Naive thymus-derived CD4-positive, alpha-beta T cell (primary cell): ENCODE measurements at regions not wholly inside any gene's neighbourhood (a gene's known extent, or its start where the extent isn't known, plus 50 kb on each side); places are given as distances from the start of the nearest gene placed in this dataset.

ENCODE experiments used
- ATAC-seq: fragments of 150-1000 bp; cut with Tn5 transposase; 2 replicates; pipeline ENCODE4 v1.10.0; 2021; ENCODE audit warnings: mild to moderate bottlenecking, moderate library complexity
- CTCF ChIA-PET: fragments of 350-600 bp; sonication (Branson Sonifier 250); formaldehyde crosslinking; loops from one replicate; lab custom pipeline; 2021; ENCODE audit warnings: antibody characterized with exemption; lab: Charles Lee
- POLR2A ChIA-PET: fragments of 350-600 bp; sonication (Branson Sonifier 250); formaldehyde crosslinking; loops from one replicate; lab custom pipeline; 2021; ENCODE audit warnings: antibody characterized with exemption, inconsistent platforms; lab: Charles Lee
- DNase-seq, 9 donors: peaks; one replicate each; pipeline versions ENCODE4 v3.0.0 to v3.0.0-alpha.2; 2020 to 2022; ENCODE audit warnings: mixed read lengths in 1 of 9
- H3K27ac ChIP-seq: one replicate; pipeline ENCODE4 v1.7.0; 2013; ENCODE audit warnings: mild to moderate bottlenecking, low read depth, low read length, moderate library complexity
- H3K27me3 ChIP-seq, 2 donors: one replicate each; pipeline ENCODE4 v1.7.0; 2013; ENCODE audit warnings: low read length in 2 of 2, mild to moderate bottlenecking in 2 of 2, moderate library complexity in 2 of 2; ENCODE audit not compliant: control insufficient read depth in 2 of 2, insufficient read depth in 2 of 2
- H3K36me3 ChIP-seq, 3 experiments: 1 replicate in 2 of 3; 2 replicates in 1 of 3; pipeline ENCODE4 v1.7.0; 2013; ENCODE audit warnings: low read length in 3 of 3, mild to moderate bottlenecking in 3 of 3, moderate library complexity in 1 of 3; ENCODE audit not compliant: insufficient read depth in 3 of 3, control insufficient read depth in 2 of 3
- H3K4me1 ChIP-seq, 2 donors: one replicate each; pipeline ENCODE4 v1.7.0; 2013; ENCODE audit warnings: low read length in 2 of 2, mild to moderate bottlenecking in 2 of 2, moderate library complexity in 1 of 2; ENCODE audit not compliant: control insufficient read depth in 2 of 2, insufficient read depth in 2 of 2
- H3K4me3 ChIP-seq: 2 replicates; pipeline ENCODE4 v1.7.0; 2013; ENCODE audit warnings: mild to moderate bottlenecking, low read length
- H3K9me3 ChIP-seq, 3 experiments: 1 replicate in 2 of 3; 2 replicates in 1 of 3; pipeline ENCODE4 v1.7.0; 2013; ENCODE audit warnings: low read length in 3 of 3; ENCODE audit not compliant: control insufficient read depth in 2 of 3
- H3K27ac Mint-ChIP-seq, 9 donors: one replicate each; pipeline ENCODE4 v1.8.0; 2020 to 2022; ENCODE audit warnings: mixed read lengths in 9 of 9, mild to moderate bottlenecking in 8 of 9, moderate library complexity in 5 of 9, inconsistent platforms in 2 of 9
- H3K27me3 Mint-ChIP-seq, 5 donors: one replicate each; pipeline ENCODE4 v1.8.0; 2021 to 2022; ENCODE audit warnings: mixed read lengths in 5 of 5, mild to moderate bottlenecking in 1 of 5
- H3K36me3 Mint-ChIP-seq, 5 donors: one replicate each; pipeline ENCODE4 v1.8.0; 2020 to 2022; ENCODE audit warnings: mixed read lengths in 5 of 5, mild to moderate bottlenecking in 3 of 5, inconsistent platforms in 1 of 5
- H3K4me1 Mint-ChIP-seq, 7 donors: one replicate each; pipeline ENCODE4 v1.8.0; 2020 to 2022; ENCODE audit warnings: mixed read lengths in 7 of 7, mild to moderate bottlenecking in 3 of 7, inconsistent platforms in 1 of 7
- H3K4me3 Mint-ChIP-seq, 10 donors: one replicate each; pipeline ENCODE4 v1.8.0; 2020 to 2022; ENCODE audit warnings: mild to moderate bottlenecking in 10 of 10, mixed read lengths in 10 of 10, moderate library complexity in 6 of 10, inconsistent platforms in 2 of 10
- H3K9me3 Mint-ChIP-seq, 11 donors: one replicate each; pipeline ENCODE4 v1.8.0; 2020 to 2022; ENCODE audit warnings: mixed read lengths in 11 of 11, mild to moderate bottlenecking in 4 of 11, inconsistent platforms in 1 of 11, moderate library complexity in 1 of 11
- intact Hi-C, 2 donors: fragments of 100-400 bp; cut with micrococcal nuclease; formaldehyde crosslinking; loops; one replicate each; pipeline ENCODE4 v1.15.1; 2023

DNA sequence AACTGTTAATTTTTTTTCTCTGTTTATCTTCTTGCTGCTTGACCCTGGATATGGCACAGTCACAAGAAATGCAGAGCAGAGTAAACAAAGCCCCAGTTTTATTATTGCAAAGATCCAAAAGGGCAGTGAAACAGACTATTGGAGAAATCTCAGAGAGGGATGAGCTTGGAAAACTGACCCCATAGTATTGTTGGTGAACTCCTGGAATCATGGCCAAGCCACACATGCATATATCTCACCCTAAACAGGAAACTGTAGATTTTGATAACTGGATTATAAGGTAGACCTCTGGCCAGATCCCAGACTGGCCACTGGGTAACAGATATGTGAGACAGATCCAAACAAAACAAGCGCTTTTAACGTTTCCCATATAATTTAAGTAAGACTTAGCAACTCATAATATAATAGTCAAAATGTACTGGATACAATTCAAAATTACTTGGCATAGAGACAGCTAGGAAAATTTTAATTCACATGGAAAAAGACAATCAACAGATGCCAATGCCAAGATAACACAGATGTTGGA lies 263.5 kb upstream of the SEMA6A start:
- no peak overlapping the region for H3K27ac ChIP-seq
- Mint-ChIP-seq H3K4me3 (no peak overlapping the region), H3K4me1 (no peaks in the 10 kb centered on the region), H3K36me3 (no peaks in the 10 kb centered on the region), H3K9me3 (peaks cover 0 to 4% (median 0%) of the 10 kb centered on the region in 11 donors), H3K27me3 (peaks cover 0 to 6% (median 4%) of the 10 kb centered on the region in 5 donors), H3K27ac (no peak overlapping the region)
- H3K9me3 ChIP-seq, result no peaks in the 10 kb centered on the region
- H3K36me3 ChIP-seq, result no peaks in the 10 kb centered on the region
- ChIA-PET POLR2A (no interaction called here), CTCF (no interaction called here)
- intact Hi-C loops, result no loop called here
- H3K4me3 ChIP-seq, result no peak overlapping the region
- DNase-seq (no peak), ATAC-seq (no peak)
- H3K27me3 ChIP-seq, result peaks cover 0 to 2% of the 10 kb centered on the region in 2 donors
- no peaks in the 10 kb centered on the region for H3K4me1 ChIP-seq

GRCh38 chr5:116834796-116835515 lies 260.3 kb upstream of the SEMA6A start:
- intact Hi-C loops, result no loop called here
- no peak for ATAC-seq
- no peaks in the 10 kb centered on the region for H3K36me3 ChIP-seq
- H3K27me3 ChIP-seq, result peaks cover 0 to 2% of the 10 kb centered on the region in 2 donors
- no peak overlapping the region for H3K4me3 ChIP-seq
- no peak for DNase-seq
- no peak overlapping the region for H3K27ac ChIP-seq
- no peak overlapping the region for H3K4me3 Mint-ChIP-seq
- peaks cover 0 to 10% (median 4%) of the 10 kb centered on the region in 5 donors for H3K27me3 Mint-ChIP-seq
- peaks cover 0 to 4% (median 0%) of the 10 kb centered on the region in 11 donors for H3K9me3 Mint-ChIP-seq
- ChIA-PET CTCF (no interaction called here), POLR2A (no interaction called here)
- no peaks in the 10 kb centered on the region for H3K4me1 ChIP-seq
- H3K36me3 Mint-ChIP-seq, result no peaks in the 10 kb centered on the region
- H3K9me3 ChIP-seq, result no peaks in the 10 kb centered on the region
- H3K4me1 Mint-ChIP-seq, result no peaks in the 10 kb centered on the region
- H3K27ac Mint-ChIP-seq, result no peak overlapping the region

DNA sequence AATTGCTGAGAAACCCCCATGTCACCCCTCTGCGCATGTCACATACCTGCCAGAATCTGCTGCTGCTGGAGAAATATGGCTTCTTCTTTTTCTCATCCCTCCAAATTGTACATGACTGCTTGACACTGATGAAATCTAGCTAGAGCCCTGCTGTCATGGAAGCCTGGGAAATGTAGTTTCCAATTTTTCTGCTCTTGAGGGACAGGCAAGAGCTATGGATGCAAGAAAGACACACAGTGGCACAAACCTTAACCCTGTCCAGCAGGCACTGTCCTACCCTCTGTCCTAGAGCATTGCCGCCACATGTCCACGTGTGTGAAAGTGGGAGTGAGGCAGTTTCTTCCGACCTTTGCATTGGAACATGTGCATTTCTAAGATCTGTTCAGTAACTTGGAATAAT lies 255.5 kb upstream of the SEMA6A start:
- Histone ChIP-seq H3K27ac (no peak overlapping the region), H3K27me3 (no peaks in the 10 kb centered on the region), H3K4me1 (no peaks in the 10 kb centered on the region), H3K9me3 (no peaks in the 10 kb centered on the region), H3K36me3 (no peaks in the 10 kb centered on the region), H3K4me3 (no peak overlapping the region)
- ChIA-PET CTCF (no interaction called here), POLR2A (no interaction called here)
- Mint-ChIP-seq H3K4me3 (no peak overlapping the region), H3K4me1 (no peaks in the 10 kb centered on the region), H3K27me3 (peaks cover 0 to 4% (median 0%) of the 10 kb centered on the region in 5 donors), H3K27ac (no peak overlapping the region), H3K36me3 (no peaks in the 10 kb centered on the region), H3K9me3 (peaks cover 0 to 2% (median 0%) of the 10 kb centered on the region in 11 donors)
- ATAC-seq (no peak), DNase-seq (no peak)
- intact Hi-C loops, result no loop called here

GRCh38 chr5:116827078-116827477 lies 252.5 kb upstream of the SEMA6A start:
- H3K27ac Mint-ChIP-seq, result no peak overlapping the region
- peaks cover 0 to 4% (median 0%) of the 10 kb centered on the region in 5 donors for H3K27me3 Mint-ChIP-seq
- H3K27ac ChIP-seq, result no peak overlapping the region
- CTCF ChIA-PET, result no interaction called here
- H3K4me1 ChIP-seq, result no peaks in the 10 kb centered on the region
- no peak overlapping the region for H3K4me3 Mint-ChIP-seq
- H3K4me3 ChIP-seq, result no peak overlapping the region
- H3K9me3 Mint-ChIP-seq, result peaks cover 0 to 4% (median 0%) of the 10 kb centered on the region in 11 donors
- H3K27me3 ChIP-seq, result no peaks in the 10 kb centered on the region
- ATAC-seq (no peak), DNase-seq (no peak)
- H3K36me3 Mint-ChIP-seq, result no peaks in the 10 kb centered on the region
- no peaks in the 10 kb centered on the region for H3K36me3 ChIP-seq
- no peaks in the 10 kb centered on the region for H3K4me1 Mint-ChIP-seq
- POLR2A ChIA-PET, result no interaction called here
- H3K9me3 ChIP-seq, result no peaks in the 10 kb centered on the region
- intact Hi-C loops, result no loop called here

DNA sequence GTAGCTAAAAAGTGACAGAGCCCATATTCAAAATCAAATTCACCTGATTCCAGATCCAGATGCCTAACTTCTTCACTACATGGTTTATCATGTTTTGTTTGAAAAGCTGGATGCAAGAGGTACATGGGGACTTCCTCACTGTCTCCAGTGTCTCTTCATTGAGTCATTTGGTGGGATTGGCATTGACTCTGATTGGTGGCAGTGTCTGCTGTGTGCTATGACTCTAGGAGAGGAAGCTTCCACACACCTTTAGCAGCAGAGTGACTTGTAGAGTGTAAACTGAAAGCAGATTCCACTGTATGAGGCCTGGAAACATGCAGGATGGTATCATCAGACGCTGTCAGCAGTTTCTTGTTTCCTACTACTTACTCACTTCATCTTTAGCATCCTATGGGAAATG lies 250.9 kb upstream of the SEMA6A start:
- intact Hi-C loops, result no loop called here
- CTCF ChIA-PET, result no interaction called here
- no peak overlapping the region for H3K4me3 ChIP-seq
- H3K4me1 Mint-ChIP-seq, result no peaks in the 10 kb centered on the region
- ATAC-seq (no peak), DNase-seq (no peak)
- H3K36me3 ChIP-seq, result no peaks in the 10 kb centered on the region
- peaks cover 0 to 4% (median 0%) of the 10 kb centered on the region in 5 donors for H3K27me3 Mint-ChIP-seq
- H3K36me3 Mint-ChIP-seq, result no peaks in the 10 kb centered on the region
- no peak overlapping the region for H3K27ac ChIP-seq
- H3K4me1 ChIP-seq, result no peaks in the 10 kb centered on the region
- no peaks in the 10 kb centered on the region for H3K27me3 ChIP-seq
- POLR2A ChIA-PET, result no interaction called here
- H3K9me3 ChIP-seq, result no peaks in the 10 kb centered on the region
- no peak overlapping the region for H3K4me3 Mint-ChIP-seq
- H3K27ac Mint-ChIP-seq, result no peak overlapping the region
- H3K9me3 Mint-ChIP-seq, result peaks cover 0 to 4% (median 0%) of the 10 kb centered on the region in 11 donors

GRCh38 chr5:116824751-116825438 lies 250.3 kb upstream of the SEMA6A start:
- POLR2A ChIA-PET, result no interaction called here
- no peaks in the 10 kb centered on the region for H3K27me3 ChIP-seq
- CTCF ChIA-PET, result no interaction called here

More at GRCh38 chr5:116824751-116825438, 250.3 kb upstream of the SEMA6A start:
- peaks cover 0 to 5% (median 0%) of the 10 kb centered on the region in 11 donors for H3K9me3 Mint-ChIP-seq
- no peaks in the 10 kb centered on the region for H3K4me1 ChIP-seq
- H3K4me1 Mint-ChIP-seq, result no peaks in the 10 kb centered on the region
- no peak overlapping the region for H3K4me3 Mint-ChIP-seq
- intact Hi-C loops, result no loop called here
- H3K4me3 ChIP-seq, result no peak overlapping the region
- no peak for DNase-seq
- H3K27me3 Mint-ChIP-seq, result no peaks in the 10 kb centered on the region
- no peaks in the 10 kb centered on the region for H3K9me3 ChIP-seq
- no peak for ATAC-seq
- no peak overlapping the region for H3K27ac ChIP-seq
- H3K36me3 ChIP-seq, result no peaks in the 10 kb centered on the region
- H3K27ac Mint-ChIP-seq, result no peak overlapping the region
- no peaks in the 10 kb centered on the region for H3K36me3 Mint-ChIP-seq
